ENCODE measurements at regions not wholly inside any gene's neighbourhood (a gene's known extent, or its start where the extent isn't known, plus 50 kb on each side); places are given as distances from the start of the nearest gene placed in this dataset.

DNA sequence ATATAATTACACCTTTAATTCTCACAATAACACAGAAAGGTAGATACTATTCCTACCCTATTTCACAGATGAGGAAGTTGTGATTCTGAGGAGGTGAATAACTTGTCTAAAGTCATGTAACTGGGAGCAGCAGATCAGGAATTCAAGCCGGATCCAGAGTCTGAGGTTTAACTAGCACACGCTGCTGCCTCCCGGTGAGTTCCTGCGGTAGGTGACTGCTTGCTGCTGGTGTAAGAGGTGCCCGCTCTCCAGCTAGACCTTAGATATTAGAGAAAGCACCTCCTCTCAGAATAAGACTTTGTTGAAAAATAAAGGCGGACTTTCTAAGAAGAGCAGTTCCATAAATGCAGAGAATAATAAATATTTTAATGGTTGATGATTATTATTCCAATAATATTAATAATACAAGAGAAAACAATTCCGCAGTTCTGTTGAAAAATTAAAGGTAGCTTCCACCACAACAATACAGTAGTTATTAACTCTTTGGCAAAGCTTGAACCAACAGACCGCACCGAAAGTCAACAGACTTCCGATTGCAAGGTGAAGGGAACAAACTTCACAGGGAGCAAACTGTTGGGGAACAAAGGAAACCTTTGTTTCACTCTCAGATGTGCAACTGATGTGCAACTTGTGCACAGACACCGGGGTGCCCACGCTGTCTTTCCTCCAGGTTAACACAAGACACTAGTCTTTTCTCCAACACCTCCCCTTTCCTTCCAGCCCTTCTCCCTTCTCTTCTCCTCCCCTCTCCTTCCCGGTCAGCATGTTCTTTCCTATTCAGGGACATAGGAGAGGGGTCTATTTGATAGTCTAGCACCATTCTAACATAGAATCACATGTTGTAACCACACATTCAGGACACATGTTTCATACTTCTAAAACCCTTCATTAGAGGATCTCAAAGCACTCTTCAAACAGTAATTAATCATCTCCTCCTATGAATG is 73.2 kb upstream of the EGLN3 start:
- no peaks in the 10 kb centered on the region for H3K4me1 ChIP-seq (ENCODE audit: control insufficient read depth in 2 of 3, insufficient read depth in 2 of 3, low read depth in 1 of 3, low read length in 3 of 3)
- H3K36me3 ChIP-seq (ENCODE audit: control insufficient read depth in 2 of 3, insufficient read depth in 3 of 3, low read length in 3 of 3): no peaks in the 10 kb centered on the region
- no peaks in the 10 kb centered on the region for H3K27me3 ChIP-seq (ENCODE audit: control insufficient read depth, insufficient read depth, low read length)
- FAIRE-seq: no peak
- no peaks in the 10 kb centered on the region for H3K9me3 ChIP-seq (ENCODE audit: control insufficient read depth in 2 of 3, insufficient read depth in 1 of 3, low read length in 3 of 3)
- no peak overlapping the region for H3K4me3 ChIP-seq (ENCODE audit: low read length in 3 of 3)
- H3K27ac ChIP-seq (ENCODE audit: low read depth in 2 of 2, low read length in 2 of 2): no peak overlapping the region
- DNase-seq: no peak
- TF ChIP-seq, protein P1, sequence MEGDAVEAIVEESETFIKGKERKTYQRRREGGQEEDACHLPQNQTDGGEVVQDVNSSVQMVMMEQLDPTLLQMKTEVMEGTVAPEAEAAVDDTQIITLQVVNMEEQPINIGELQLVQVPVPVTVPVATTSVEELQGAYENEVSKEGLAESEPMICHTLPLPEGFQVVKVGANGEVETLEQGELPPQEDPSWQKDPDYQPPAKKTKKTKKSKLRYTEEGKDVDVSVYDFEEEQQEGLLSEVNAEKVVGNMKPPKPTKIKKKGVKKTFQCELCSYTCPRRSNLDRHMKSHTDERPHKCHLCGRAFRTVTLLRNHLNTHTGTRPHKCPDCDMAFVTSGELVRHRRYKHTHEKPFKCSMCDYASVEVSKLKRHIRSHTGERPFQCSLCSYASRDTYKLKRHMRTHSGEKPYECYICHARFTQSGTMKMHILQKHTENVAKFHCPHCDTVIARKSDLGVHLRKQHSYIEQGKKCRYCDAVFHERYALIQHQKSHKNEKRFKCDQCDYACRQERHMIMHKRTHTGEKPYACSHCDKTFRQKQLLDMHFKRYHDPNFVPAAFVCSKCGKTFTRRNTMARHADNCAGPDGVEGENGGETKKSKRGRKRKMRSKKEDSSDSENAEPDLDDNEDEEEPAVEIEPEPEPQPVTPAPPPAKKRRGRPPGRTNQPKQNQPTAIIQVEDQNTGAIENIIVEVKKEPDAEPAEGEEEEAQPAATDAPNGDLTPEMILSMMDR (IDR thresholded peaks at IDR 0.05; ENCODE audit: borderline replicate concordance, extremely low read depth, insufficient read depth): no peak
- no peak overlapping the region for H3K9ac ChIP-seq (ENCODE audit: low read length in 3 of 3)
- intact Hi-C loops (cut with DNase I): no loop called here

DNA sequence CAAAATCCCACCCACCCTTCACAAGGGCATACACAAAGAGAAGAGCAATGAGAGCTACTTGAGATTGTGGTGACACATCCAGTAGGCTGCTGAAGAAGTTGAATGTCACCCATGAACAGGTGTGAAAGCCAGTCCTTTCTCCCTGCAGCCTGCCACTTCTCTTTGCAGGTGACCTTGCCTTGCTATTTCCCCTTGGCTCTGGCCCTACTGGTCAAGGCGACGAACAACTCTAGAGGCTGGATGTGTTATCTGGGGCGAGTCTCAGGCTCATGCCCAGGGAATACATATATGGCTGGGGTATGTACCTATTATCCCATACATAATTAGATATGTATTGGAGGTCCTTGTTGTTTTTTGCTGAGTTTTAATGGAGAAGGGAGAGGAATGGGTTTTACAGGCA is 70.2 kb upstream of the EGLN3 start:
- TF ChIP-seq, protein P1 (IDR thresholded peaks at IDR 0.05; ENCODE audit: borderline replicate concordance, extremely low read depth, insufficient read depth): no peak
- Histone ChIP-seq H3K9me3 (ENCODE audit: control insufficient read depth in 2 of 3, insufficient read depth in 1 of 3, low read length in 3 of 3) (no peaks in the 10 kb centered on the region), H3K4me1 (ENCODE audit: control insufficient read depth in 2 of 3, insufficient read depth in 2 of 3, low read depth in 1 of 3, low read length in 3 of 3) (no peaks in the 10 kb centered on the region), H3K27me3 (ENCODE audit: control insufficient read depth, insufficient read depth, low read length) (no peaks in the 10 kb centered on the region), H3K36me3 (ENCODE audit: control insufficient read depth in 2 of 3, insufficient read depth in 3 of 3, low read length in 3 of 3) (no peaks in the 10 kb centered on the region), H3K27ac (ENCODE audit: low read depth in 2 of 2, low read length in 2 of 2) (no peak overlapping the region), H3K9ac (ENCODE audit: low read length in 3 of 3) (no peak overlapping the region), H3K4me3 (ENCODE audit: low read length in 3 of 3) (no peak overlapping the region)
- no peak for DNase-seq
- intact Hi-C loops (cut with DNase I): no loop called here
- no peak for FAIRE-seq

DNA sequence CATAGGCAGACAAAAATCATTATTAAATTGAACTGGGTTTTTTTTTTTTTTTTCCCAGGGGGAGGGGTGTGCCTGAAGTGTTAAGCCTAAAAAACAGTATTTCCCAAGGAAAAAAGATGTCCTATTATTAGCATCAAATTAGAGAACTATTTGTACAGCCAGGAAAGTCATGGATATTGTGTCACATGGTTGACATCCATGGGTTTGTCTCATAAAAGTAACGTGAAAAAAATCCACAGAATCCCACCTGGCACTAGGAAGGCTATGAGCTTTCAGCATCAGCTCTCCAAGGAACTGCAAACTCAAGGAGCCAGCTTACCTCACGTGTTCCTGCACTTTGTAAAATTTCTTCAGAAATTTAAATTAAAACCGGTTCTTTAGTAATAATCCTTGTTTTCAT is 69.1 kb upstream of the EGLN3 start:
- no peak overlapping the region for H3K27ac ChIP-seq (ENCODE audit: low read depth in 2 of 2, low read length in 2 of 2)
- H3K4me3 ChIP-seq (ENCODE audit: low read length in 3 of 3): no peak overlapping the region
- TF ChIP-seq, protein P1 (IDR thresholded peaks at IDR 0.05; ENCODE audit: borderline replicate concordance, extremely low read depth, insufficient read depth): no peak
- H3K9ac ChIP-seq (ENCODE audit: low read length in 3 of 3): no peak overlapping the region
- DNase-seq (no peak), FAIRE-seq (no peak)
- no peaks in the 10 kb centered on the region for H3K9me3 ChIP-seq (ENCODE audit: control insufficient read depth in 2 of 3, insufficient read depth in 1 of 3, low read length in 3 of 3)
- intact Hi-C loops (cut with DNase I): no loop called here
- no peaks in the 10 kb centered on the region for H3K36me3 ChIP-seq (ENCODE audit: control insufficient read depth in 2 of 3, insufficient read depth in 3 of 3, low read length in 3 of 3)
- no peaks in the 10 kb centered on the region for H3K27me3 ChIP-seq (ENCODE audit: control insufficient read depth, insufficient read depth, low read length)
- H3K4me1 ChIP-seq (ENCODE audit: control insufficient read depth in 2 of 3, insufficient read depth in 2 of 3, low read depth in 1 of 3, low read length in 3 of 3): no peaks in the 10 kb centered on the region
